Brain pericyte (primary cell): ENCODE measurements at regions not wholly inside any gene's neighbourhood (a gene's known extent, or its start where the extent isn't known, plus 50 kb on each side); places are given as distances from the start of the nearest gene placed in this dataset.

ENCODE experiments used
- DNase-seq: peaks from one replicate; pipeline ENCODE4 v3.0.0-alpha.2; 2012; ENCODE audit warnings: low read depth, low spot score

DNA sequence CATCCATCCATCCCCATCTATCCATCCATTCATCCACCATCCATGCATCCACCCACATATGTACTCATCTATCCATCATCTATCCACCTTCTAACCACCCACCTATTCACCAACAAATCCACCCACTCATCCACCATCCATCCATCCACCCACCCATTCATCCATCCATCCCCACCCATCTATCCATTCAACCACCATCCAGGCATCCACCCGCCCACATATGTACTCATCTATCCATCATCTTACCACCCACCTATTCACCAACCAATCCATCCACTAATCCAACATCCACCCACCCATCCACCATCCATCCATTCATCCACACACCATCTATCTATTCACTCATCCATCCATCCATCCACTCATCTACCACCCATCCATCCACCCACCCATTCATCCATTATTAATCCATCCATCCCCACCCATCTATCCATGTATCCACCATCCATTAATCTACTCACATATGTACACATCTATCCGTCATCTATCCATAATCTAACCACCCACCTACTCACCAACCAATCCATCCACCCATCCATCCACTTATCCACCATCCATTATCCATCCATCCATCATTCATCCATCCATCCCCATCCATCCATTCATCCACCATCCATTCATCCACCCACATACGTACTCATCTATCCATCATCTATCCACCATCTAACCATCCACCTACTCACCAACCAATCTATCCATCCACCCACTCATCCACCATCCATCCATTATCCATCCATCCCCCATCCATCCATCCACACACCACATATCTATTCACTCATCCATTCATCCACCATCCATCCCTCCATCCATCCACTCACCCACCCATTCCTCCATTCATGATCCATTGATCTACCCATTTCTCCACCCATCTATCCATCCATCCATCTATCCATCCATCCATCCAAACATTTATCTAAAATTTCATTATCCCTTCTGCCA lies 940.0 kb downstream of the BRD1 start:
- DNase-seq: no peak

DNA sequence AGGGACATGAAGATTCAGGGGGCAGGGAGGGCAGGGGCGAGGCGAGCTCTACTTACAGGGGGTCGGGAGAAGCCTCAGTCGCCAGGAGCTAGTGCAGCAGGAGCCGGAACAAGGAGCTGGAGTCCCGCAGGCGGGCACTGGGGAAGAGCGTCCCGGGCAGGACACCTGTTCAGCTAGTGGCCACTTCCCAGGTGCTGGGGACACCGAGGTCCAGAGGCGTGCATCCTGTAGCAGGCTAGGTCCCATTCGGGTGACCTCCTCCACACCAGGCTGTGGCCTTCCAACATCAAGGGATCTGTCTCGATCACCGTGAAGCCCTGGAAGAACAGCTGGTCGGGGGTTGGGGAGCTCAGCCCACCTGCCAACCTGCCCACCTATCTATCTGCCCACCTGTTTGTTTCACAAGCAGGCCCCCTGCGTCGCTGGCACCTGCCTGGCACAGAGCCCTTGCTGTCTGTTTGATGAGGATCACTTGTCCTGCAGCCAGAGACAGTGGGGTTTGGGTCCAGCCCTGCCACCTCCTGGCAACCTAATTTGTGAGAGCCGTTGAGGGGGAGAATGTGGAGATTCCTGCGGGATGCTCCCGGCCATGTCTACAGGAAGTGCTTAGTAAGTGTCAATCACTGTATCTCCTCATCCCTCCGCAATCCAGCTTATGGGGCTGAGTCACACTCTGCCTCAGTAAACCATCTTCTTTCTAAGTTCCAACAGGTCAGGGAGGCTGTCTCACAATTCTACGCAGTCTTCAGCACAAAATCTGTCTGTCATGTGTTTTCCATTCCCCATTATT lies 940.9 kb downstream of the BRD1 start:
- no peak for DNase-seq

DNA sequence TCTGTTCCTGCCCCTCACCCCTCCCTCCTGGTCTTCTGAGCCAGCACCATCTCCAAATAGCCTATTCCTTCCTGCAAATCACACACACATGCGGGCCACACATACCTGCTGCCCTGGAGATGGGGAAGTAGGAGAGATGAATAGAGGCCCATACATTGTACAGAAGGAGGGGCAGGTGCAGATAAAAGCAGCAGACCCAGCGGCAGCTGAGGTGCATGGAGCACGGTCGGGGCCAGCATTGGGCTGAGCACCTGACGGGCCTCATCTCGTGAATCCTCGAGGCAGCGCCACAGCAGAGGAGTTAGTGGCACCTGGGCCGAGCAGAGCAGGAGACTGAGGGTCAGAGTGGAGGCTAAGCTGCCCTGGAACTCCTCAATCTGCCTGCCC lies 941.8 kb downstream of the BRD1 start:
- no peak for DNase-seq

DNA sequence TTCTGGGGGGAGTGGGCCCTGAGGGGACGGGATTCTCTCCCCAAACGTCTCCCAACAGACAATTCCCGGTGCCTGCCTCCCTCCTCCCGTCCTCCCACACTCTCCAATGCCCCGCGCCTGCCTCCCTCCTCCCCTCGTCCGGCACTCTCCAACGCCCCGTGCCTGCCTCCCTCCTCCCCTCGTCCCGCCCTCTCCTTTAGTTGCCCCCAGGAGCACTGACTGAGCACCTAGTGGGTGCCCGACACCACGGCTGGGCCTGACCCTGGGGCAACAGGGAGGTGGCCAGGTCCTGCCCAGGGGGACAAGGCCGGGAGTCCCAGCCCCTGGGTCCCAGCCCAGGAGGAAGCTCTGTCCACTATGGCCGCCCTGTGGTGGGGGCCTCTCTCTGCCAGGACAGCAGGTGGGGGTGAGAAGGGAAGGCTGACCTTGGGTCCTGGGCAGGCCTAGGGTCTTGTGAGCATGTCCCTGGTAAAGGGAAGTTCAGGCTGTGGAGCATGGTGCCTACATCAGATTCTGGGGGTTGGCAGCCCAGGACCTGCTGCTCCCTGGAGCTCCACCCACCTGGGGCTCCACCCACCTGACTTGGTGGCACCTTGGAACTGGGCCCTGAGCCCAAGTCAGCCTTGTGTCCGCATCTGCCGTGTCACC lies 942.3 kb downstream of the BRD1 start:
- no peak for DNase-seq

DNA sequence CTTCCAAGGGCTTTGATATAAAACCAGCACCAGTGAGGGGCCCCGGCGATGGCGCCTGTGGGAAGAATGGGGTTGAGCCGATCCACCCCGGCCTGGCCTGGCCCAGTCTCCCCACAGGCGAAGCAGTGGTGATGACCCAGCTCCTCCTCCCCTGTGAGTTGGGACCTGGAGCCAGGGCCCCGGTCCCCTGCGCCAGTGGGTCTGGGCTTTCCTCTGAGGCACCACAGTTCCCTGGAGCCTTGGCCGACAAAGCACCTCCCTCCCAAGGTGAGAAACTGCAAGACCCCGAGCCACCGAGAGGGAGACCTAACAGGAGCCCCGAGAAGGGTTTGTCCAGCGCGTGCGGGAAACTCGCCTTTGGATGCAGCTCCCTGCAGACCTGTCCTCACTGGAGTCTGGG lies 942.9 kb downstream of the BRD1 start:
- no peak for DNase-seq

DNA sequence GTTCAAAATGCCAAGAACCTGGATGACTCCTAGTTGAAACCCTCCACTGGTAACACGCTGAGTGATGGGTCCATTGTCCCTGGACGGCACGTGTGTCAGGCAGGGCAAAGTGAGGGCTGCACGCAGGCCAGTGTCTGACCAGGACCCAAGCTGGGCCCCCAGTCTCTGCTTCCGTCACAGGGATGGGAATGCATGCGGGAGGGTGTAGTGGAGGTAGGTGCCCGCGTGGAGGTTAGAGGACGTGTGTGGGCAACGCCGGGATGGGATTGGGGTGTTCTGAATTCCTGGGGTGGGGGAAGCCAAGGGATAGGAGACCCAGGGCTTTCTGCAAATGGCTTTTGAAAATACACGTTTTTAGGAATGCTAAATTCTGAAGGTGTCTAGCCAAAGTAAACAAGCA lies 943.3 kb downstream of the BRD1 start:
- no peak for DNase-seq

DNA sequence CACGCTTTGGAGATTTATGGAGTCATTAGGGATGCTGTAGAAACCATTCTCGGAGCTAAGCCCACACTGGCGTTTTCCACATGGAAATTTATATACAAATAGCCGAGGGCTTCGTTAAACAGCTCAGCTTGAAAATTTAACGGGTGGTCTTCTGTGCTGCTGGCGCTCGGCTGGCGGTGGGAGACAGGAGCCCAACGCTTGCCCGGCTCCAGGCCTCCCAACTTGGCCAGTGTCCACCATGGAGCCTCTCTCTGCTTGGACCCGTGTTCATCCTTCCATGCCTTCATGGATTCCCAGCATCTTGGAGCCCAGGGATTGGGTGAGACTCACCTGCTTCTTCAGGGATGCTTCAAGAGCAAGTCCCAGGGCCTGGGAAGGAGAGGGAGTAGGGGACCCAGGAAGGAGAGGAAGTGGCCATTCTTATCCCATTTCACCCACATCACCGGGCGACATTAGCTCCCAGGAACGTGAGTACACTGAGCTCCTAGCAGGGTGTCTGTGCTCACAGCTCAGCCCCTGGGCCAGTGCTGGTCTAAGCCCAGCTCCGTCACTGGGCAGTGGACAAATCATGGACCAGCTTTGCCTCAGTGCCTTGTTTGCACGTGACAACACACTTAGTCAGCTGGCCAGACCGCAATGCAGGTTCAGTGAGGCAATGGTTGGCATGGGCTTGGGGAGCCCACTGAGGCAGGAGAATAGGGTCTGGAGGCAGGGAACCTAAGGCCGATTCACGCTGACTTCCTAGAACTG lies 944.3 kb downstream of the BRD1 start:
- DNase-seq: no peak

DNA sequence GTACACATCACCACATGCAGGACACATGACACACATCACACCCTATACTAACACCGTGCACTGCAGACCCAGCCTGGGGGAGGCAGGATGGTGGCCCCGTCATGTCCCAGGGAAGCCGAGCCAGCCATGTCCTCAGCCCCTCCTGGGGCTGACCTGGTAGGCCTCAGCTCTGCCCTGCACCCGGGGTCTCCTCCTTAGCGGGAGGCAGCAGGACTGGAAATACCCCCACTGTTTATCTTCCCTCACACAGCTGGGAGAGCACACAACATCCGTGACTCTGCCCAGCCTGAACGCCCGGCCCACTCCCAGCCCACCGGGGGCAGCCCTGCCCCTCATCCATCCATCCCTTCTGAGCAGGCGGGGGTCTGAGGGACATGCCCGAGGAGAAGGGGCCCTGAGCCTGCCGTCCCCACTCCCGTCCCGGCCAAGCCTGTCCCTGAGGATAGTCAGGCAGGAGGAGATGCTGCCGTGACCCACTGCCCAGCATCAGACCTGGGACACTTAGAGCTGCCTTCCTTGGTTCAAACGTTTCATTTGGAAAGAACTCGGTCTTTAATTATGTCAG lies 945.0 kb downstream of the BRD1 start:
- no peak for DNase-seq

DNA sequence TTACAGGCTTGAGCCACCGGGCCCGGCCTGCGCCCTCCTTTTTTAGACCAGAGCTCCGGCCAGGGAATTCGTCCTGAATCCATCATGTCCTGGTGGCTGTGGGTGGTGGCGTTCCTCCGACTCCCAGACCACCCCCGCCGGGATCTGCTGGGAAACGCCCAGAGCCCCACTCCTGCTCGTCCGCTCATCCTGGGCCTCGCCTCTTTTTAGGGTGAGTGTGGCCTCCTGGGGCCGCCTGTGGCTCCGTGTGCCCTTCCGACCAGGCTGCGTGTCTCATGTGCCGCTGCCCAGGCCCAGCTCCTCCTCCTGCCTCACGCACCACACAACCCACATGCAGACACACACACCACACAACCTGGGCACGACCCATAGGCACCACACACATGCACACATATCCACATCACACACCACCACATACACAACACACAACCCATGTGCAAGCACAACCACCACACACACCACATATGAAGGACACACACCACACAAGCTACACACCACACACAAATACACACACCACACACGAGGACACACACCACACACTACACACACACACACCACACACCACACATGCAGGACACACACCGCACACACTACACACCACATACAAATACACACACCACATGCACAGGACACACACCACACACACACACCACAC lies 946.2 kb downstream of the BRD1 start:
- no peak for DNase-seq

DNA sequence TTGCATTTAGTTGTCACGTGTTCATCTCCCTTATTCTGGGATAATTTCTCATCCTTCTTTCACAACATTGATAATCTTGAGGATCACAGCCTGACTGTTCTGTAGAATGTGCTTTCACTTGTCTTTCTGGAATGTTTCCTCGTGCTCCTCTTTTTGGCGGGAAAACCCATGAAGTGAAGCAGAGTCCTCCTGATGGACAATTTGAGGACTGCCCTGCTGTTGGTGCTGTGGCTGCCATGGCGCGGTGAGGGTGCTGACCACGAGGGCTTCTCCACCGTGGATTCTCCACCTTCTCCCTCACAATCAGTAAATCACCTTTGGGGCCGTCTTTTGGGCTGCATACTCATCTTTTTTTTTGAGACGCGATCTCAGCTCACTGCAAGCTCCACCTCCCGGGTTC lies 946.9 kb downstream of the BRD1 start:
- DNase-seq: no peak

DNA sequence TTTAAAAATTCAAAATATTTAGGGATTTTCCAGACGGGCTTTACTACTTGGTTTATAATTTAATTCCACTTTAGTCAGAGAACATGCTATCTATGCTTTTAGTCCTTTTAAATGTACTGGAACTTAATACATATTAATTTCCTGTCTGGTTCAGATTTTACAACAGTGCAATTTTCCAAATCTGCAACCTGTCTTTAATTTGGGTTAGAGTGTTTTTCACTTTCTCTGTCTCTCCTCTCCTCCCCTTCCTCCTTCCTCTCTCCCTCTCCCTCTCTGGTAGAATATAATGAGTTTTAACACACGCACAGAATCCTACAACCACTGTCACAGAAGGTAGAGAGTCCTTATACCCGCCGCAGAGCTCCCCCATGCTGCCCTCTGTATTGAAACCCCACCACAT lies 950.7 kb downstream of the BRD1 start:
- DNase-seq: no peak

DNA sequence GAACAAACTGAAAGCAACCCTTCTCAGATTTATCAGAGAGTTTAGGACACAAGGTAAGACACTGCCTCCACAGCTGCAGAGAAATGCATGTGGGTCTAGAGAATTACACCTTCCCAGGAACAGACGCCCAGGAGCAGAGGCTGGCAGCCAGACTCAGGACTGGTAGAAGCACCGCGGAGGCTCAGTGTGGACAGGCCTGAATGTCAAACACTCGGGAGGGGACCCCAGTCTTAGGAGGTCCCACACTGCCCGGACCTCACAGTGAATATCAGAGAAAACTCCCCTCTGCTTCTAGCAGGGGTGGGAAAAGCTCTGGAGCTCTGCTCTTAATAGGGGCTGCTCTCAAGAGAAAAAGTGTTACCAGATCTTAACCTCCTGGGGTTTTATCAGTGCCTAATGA lies 952.7 kb downstream of the BRD1 start:
- no peak for DNase-seq

DNA sequence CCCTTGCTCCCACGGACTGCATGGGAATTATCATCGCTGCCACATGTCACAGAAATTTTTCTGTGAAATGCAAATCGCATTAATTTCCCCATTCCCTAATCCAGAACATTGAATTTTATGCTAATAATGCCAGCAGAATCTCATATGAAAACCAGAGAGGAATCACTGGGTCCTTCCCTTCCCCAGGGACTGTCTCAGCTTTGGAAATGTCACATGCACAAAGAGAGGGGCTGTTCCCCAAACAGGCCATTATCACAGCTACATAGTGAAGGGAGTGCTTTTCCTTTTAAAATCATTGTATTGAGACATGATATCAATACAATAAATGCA lies 954.5 kb downstream of the BRD1 start:
- no peak for DNase-seq

DNA sequence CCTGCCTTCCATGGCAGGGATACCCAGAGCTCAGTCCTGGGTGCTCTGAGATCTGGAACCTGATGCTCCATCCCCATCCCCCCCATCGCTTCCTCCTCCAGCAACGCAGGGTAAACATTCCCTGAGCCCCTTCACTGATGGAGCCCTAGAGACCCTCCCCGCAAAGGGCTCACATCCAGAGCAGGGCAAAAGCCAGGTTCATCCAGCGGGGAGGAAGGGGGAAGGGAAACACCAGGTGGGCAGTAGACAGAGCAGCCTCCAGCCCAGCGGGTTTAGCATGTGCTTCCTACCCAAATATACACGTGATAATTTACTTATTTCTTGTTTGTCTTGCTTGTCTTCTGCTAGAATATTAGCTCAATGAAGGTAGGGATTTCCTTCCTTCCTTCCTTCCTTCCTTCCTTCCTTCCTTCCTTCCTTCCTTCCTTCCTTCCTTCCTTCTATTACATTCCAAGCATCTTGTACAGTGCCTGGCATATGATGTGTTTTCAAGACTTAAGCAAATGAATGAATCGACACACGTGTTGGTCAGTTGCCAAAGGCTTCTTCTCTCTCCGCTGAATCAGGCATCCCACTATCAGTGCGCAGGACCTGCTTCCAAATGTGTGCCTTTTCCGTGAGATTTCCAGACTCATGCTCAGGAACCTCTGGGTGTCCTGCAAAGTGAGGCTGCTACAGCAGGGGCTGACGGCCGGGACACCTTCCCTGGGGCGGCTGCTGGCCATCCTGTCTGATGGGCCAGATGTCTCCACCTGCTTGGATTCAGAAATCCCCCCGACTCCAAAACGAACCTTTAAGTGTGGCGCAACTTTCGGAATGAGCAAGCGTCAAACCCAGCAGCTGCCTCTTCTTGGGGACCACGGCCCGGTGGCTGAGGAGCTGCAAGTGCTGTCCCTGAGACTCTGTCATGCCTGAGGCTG lies 955.1 kb downstream of the BRD1 start:
- no peak for DNase-seq

DNA sequence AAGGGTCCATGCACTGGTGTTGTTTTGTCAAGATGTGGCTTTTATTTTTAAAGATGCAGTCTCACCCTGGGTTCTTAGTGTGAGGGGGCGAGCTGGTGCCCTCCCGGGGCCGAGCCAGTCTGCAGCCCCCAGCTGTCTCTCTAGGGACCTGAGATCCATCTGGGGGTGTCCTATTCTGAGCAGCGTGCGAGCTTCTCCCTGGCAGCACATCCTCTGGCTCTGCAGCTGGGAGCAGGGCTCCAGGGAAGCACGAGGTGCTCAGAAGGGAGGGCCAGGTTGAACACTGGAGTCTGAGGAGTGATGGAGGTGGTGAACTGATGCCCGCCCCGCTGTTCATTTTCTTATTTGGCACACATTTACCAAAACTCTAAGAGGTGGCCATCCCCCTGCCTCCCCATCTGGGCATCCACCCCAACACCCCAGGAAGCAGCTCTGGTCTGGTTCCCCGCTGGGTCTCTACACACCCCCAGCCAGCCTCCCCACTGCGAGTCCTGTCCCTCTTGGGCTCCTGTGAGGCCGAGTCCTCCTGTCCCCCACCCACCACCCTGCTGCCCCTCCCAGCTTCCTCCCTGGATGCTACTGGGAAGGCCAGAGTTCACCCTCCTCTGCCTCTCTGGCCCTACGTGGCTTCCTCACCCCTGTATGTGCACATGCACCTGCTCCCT lies 956.4 kb downstream of the BRD1 start:
- no peak for DNase-seq

DNA sequence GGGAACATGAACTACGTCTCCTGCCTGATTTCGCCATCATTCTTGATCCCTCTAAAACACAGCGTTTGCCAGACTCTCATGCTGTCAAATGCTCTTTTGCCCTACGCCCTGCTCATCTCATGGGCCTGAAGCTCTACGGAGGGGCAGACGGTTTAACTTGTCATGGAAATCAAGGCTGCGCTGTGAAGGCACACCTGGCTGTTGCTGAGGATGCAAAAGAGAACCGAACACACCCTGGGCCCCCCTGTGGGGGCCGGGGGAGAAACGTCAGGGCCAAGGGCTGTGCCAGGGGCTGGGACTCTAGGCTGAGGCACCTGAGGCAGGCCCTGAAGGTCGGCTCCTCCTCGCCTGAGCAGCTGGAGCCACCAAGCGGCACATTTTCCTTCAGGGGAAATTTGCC lies 957.2 kb downstream of the BRD1 start:
- DNase-seq: no peak

DNA sequence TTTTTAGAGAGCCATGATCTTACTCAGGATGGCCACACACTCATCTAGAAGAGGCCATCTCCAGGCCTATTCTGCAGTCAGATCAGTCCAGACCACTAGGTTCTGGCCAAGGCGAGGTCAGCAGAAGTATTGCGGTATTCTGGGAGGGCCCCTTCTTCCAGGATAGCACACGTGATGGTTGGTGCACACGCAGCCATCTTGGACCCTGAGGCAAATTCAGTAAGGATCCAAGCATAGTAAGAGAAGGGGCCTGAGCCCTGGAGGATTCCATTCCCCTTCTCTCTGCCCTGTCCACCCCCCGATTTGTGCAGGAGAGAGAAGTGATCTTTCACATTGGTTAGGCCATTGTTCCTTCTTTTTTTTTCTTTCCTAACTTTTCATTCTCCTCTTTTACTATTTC lies 957.9 kb downstream of the BRD1 start:
- DNase-seq: no peak

DNA sequence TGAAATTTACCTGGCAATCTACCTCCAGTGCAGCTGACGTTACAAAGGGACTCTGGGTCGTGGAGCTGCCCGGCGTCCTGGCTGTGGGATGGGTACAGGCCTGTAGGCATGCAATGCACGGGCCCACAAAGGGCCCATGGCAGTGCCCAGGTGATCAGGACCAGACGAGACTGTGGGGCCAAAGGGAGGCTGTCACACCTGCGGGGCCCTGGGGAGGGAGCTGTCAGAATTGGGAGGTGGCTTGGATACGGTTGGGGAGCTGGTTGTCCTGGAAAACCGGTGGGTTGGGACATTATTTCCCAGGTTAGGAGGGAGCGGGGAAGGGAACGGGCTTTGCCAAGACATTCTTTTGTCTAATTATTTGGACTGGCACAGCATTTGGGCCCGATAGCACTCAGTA lies 958.5 kb downstream of the BRD1 start:
- DNase-seq: no peak

DNA sequence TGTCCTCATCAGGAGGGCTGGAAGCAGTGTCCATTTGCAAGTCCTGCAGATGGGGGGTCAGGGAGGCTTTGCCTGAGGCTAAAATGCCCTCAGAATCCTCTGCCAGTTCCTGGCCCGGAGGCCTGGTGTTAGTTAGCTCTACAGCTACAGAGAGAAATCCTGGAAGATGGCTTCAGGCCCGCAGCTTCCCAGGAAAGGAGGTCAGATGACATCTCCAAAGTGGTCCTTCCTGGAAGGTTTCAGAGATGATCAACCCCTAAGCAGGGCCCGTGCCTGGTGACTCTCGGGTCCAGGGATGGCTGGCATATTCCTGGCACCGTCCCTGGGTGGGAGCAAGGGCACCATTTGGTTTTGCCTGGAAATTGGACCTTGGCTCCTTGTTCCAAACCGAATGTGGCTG lies 959.1 kb downstream of the BRD1 start:
- DNase-seq: no peak
